Hematopoietic multipotent progenitor cell treated with erythropoietin and hydrocortisone succinate and interleukin-3 and kit ligand, for 15 days (in vitro differentiated cells): ENCODE measurements at regions not wholly inside any gene's neighbourhood (a gene's known extent, or its start where the extent isn't known, plus 50 kb on each side); places are given as distances from the start of the nearest gene placed in this dataset.

Source experiments
- DNase-seq: peaks from one replicate; pipeline ENCODE4 v3.0.0-alpha.2; 2015; ENCODE audit warnings: low spot score

DNA sequence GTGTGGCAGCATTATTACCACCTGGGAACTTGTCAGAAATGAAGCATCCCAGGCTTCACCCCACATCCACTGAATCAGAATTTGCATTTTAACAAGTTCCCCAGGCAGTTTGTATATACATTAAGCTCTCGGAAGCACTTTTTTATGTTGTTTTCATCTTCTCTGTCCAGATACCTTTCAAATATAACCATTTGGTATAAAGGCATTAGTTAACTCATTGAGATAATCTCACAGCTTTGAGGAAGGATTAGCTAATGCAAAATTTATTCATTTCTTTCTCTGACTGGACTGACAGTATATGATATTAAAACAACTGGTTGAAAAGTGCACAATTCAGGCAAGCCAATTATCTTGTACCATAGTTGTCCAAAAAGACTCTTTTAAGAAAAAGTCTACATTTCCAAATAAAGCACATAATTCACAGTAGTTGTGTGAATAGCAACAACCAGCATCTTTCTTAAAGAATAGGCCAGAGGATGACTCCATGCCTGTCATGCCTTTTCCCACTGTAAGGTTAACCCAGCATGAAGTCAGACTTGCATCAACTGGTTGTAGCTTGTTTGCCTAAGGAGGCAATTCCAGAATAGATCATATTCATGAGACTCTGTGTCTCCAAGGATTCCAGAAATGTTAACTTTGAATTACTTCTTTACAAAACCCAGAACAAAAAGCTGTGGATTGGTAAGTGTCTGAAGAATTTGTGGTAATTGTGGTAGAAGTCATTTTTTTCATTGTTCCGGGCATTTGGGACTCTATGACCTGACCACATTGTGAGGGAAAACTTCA, 254.3 kb upstream of the SESN3 start:
- no peak for DNase-seq

GRCh38 chr11:95483339-95483738, 252.3 kb upstream of the SESN3 start:
- no peak for DNase-seq

- DNase-seq: no peak
Observed at GRCh38 chr11:95478003-95478402, 247.0 kb upstream of the SESN3 start.

DNA sequence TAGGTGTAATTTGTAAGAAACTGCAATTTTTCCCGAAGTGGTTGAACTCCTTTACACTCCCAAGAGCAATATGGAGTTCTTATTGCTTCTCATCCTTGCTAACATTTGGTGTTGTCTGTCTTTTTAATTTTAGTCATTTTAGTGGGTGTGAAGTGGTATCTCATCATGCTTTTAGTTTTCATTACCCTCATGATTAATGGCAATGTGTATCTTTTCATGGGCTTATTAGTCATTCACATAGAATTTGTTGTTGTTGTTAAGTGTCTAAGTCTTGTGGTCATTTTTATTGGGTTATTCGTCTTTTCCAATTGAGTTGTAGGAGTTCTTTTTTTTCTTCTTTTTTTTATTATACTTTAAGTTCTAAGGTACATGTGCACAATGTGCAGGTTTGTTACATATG, 238.3 kb upstream of the SESN3 start:
- no peak for DNase-seq

- no peak for DNase-seq
Observed at GRCh38 chr11:95466416-95466815, 235.4 kb upstream of the SESN3 start.

DNA sequence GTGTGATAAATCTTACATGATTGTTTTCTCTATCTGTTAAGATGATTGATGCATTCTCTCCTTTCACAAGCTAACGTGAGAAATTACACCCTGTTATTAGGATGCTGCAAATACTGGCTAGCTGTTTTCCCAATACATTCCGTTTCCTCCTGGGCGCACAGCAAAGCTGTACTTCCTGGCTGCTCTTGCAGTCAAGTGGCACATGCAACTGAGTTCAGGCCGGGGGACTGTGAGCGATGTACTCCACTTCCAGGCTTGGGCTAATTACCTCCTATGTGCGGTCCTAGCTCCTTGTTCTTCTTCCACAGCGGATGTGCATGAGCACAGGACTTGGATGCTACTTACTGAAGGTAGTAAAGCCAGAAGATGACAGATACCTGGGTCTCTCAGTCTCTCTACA, 234.9 kb upstream of the SESN3 start:
- DNase-seq: no peak

DNA sequence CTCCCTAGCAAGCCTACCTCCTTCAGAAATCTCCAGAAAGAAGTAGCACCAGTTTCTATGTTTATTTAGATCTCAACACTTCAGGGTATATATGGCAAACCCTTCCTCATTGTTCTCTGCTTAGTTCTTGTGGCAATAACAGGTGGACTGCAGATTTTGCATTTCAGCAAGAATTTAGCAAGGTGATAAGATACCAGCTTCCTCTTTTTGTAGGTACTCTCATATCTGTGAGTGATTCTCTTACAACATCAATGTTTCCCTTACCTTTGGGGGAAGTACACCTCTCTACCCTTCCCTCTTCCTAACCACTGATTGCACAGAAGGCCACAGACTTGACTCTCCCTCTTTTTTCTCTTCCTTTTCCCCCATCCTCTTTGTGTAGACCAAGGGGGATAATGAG, 230.9 kb upstream of the SESN3 start:
- DNase-seq: no peak

- DNase-seq: no peak
Observed at GRCh38 chr11:95461348-95461747, 230.3 kb upstream of the SESN3 start.

GRCh38 chr11:95459291-95460042, 228.5 kb upstream of the SESN3 start:
- no peak for DNase-seq

DNA sequence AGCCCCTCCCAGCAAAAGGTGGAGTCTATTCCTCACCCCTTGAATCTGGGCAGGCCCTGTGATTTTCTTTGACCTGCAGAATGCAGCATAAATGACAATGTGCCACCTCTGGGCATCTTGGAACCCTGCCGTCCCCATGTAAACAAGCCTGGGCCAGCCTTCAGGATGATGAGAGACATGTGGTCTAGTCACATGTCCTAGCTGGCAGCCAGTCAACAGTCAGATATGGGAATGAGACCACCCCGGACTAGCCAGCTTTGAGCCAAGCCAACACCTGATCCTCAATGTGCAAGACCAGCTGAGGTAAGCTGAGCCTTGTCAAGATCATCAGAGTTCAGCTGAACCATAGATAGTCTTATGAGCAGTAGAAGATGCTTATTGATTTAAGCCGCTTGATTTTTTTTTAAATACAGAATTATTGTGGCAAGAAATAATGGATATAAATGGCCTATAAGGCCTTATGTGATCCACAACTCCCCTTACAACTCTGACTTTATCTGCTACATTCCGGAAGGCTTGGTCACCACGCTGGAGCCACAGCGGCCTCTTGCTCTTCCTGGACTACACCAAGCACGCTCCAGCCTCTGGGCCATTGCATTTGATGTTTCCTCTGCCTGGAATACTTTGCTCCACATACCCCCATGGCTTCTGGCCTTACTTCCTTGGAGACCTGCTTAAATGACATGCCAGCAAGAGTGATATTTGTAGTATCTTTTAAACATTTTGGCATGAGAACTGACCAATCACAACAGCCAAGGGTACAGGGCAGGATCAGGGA, 225.9 kb upstream of the SESN3 start:
- DNase-seq: no peak

DNA sequence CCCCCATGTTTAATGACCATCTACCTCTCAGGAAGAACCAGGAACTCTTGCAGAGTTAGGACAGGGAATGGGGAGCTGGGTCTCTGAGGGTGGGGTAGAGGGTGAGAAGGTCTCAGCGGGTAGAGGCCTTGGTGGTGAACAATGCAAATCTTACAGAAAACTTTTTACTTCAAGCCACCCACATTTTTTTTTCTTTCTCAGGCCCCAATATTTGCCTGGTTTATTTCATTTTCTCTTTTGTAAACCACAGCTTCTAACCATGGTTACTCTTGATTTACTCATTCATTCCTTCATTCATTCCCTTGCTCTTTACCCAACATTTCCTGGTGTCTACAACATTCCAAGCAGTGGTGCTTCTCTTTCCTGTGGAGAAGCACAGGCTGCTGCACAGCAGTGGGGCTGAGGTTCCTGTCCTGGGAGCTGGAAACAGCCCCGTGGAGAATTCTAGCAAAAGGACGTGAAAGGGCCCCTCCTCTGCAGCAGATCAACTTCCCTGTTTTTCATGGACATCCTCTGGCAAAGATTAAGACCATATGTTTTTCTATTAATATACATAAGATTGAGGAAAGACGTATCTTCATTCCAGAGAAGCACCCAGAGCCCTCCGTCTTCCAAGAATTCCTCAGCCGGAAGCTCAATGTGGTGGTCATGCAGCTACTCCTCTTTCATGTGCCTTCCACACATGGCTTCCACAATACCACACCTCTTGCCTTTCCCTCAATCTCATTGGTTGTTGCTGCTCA, 224.4 kb upstream of the SESN3 start:
- DNase-seq: no peak

DNA sequence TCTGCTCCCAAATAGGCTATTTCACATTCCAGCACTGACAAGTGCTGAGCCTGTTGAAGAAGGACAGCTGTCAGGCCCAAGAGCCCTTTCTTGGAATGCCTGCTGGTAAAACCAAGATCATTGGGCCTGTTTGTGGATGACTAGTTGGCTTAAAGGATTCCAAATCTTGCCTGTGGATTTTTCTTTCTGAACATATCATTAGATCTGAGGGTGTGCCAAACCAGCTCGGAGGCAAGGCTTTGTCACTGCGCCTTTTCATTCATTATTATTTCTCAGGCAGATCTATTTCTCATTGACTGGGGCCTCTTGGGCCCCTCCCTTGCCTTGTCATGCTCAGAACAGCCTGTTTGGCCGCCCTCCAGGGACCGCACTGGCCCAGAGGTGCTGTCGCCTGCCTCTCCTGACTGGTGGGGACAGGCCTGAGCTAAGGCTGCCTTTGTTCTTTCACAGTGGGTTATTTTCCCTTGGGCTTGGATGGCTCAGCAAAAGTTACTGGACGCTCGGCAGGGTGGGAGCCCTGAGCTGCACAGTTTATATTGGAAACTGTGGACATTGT, 222.7 kb upstream of the SESN3 start:
- DNase-seq: peak; percentile 42

GRCh38 chr11:95451682-95452081, 220.7 kb upstream of the SESN3 start:
- DNase-seq: no peak

GRCh38 chr11:95451261-95451660, 220.3 kb upstream of the SESN3 start:
- DNase-seq: no peak

DNA sequence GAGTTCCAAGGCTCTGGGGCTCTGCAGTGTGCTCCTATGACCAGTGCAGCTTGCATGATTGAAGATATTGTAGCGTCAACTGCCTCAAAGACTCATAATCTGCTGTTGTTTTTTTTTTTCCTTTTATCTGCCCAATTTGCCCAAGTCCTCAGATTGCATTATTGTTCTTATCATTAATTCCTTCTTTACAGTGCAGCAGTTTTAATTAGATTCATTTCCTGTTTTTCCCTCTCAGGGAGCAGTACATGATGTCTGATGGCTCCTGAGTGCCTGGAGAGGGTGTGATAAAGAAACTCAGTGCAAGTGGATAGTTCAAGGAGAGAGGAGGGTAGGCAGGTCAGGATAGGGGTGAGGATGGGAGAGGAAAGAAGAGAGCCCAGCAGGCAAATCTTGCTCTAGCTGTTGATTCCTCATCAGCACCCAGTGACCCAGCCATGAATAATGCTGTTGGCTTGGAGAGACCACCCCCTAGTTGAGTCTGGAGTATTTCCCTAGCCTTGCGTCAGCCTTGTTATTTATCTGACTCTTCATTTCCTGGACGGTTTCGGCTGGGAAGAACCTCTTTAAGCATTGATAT, 219.6 kb upstream of the SESN3 start:
- no peak for DNase-seq

- no peak for DNase-seq
Observed at GRCh38 chr11:95445746-95446333, 214.8 kb upstream of the SESN3 start.

GRCh38 chr11:95444309-95445241, 213.6 kb upstream of the SESN3 start:
- DNase-seq: no peak

GRCh38 chr11:95443386-95443785, 212.4 kb upstream of the SESN3 start:
- no peak for DNase-seq

- no peak for DNase-seq
Observed at GRCh38 chr11:95442531-95443050, 211.6 kb upstream of the SESN3 start.
